Thyroid gland (tissue), 4 donors: ENCODE measurements at regions not wholly inside any gene's neighbourhood (a gene's known extent, or its start where the extent isn't known, plus 50 kb on each side); places are given as distances from the start of the nearest gene placed in this dataset.

Experiments
- DNase-seq, 2 donors: peaks; one replicate each; pipeline ENCODE4 v3.0.0-alpha.2; 2019
- H3K27ac ChIP-seq, 3 donors: fragments of 200-600 bp; sonication (generic); 1 replicate in 2 of 3; 2 replicates in 1 of 3; pipeline ENCODE4 v1.5.1; 2016 to 2019; ENCODE audit warnings: mild to moderate bottlenecking in 1 of 3, moderate library complexity in 1 of 3
- H3K27me3 ChIP-seq: fragments of 200-600 bp; sonication (generic); one replicate; pipeline ENCODE4 v1.5.1; 2019
- H3K36me3 ChIP-seq, 2 donors: fragments of 200-600 bp; sonication (generic); one replicate each; pipeline ENCODE4 v1.5.1; 2016 to 2019
- H3K4me1 ChIP-seq, 2 donors: fragments of 200-600 bp; sonication (generic); one replicate each; pipeline ENCODE4 v1.5.1; 2017 to 2019
- H3K4me3 ChIP-seq, 3 donors: fragments of 200-600 bp; sonication (generic); replicated peaks in 1 of 3; 1 replicate in 2 of 3; 2 replicates in 1 of 3; pipeline ENCODE4 v1.5.1; 2016; ENCODE audit warnings: mild to moderate bottlenecking in 1 of 3
- H3K9me3 ChIP-seq: fragments of 200-600 bp; sonication (generic); one replicate; pipeline ENCODE4 v1.5.1; 2017
- POLR2A ChIP-seq, 2 donors: fragments of 450-650 bp; IDR thresholded peaks; one replicate each; pipeline ENCODE4 v1.6.1; 2017; ENCODE audit warnings: antibody characterized with exemption in 2 of 2, mild to moderate bottlenecking in 2 of 2, moderate library complexity in 1 of 2
- WGBS, 2 donors: methylation state at CpG; one replicate each; pipeline ENCODE4 v1.1.5; 2017; 5-methylcytosine and 5-hydroxymethylcytosine counted together
- intact Hi-C: fragments of 100-400 bp; cut with DNase I; formaldehyde crosslinking; loops from one replicate; pipeline ENCODE4 v1.15.1; 2023
- TF ChIP-seq, protein P1 (sequence below), 6 experiments: fragments of 200-600 bp in 3 of 6; fragments of 450-650 bp in 3 of 6; sonication (generic) in 3 of 6; IDR thresholded peaks; one replicate each; pipeline ENCODE4 v1.5.1; 2016 to 2019; ENCODE audit warnings: antibody characterized with exemption in 6 of 6, mild to moderate bottlenecking in 2 of 6, inconsistent platforms in 1 of 6, moderate library complexity in 1 of 6

DNA sequence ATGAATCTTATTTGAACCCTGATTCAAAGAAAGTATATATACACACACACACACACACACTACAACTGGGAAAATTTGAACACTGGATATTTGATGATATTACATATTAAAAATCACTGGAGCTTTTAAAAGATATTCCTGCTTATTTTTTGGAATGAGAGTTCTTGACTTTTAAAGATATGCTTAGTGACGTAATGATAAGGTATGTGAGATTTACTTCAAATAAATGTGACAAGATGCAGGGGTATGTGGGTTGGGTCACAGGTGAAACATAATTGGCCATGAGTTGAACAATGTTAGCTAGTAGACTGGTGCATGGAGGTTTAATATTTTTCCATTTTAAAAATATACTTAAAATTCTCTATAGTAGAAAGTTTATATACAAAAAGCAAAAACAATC, 258.6 kb downstream of the CBLN4 start:
- Histone ChIP-seq H3K27ac (no peak overlapping the region), H3K4me1 (no peaks in the 10 kb centered on the region), H3K36me3 (no peaks in the 10 kb centered on the region), H3K4me3 (no peak overlapping the region), H3K27me3 (no peaks in the 10 kb centered on the region), H3K9me3 (no peaks in the 10 kb centered on the region)
- TF ChIP-seq, protein P1, sequence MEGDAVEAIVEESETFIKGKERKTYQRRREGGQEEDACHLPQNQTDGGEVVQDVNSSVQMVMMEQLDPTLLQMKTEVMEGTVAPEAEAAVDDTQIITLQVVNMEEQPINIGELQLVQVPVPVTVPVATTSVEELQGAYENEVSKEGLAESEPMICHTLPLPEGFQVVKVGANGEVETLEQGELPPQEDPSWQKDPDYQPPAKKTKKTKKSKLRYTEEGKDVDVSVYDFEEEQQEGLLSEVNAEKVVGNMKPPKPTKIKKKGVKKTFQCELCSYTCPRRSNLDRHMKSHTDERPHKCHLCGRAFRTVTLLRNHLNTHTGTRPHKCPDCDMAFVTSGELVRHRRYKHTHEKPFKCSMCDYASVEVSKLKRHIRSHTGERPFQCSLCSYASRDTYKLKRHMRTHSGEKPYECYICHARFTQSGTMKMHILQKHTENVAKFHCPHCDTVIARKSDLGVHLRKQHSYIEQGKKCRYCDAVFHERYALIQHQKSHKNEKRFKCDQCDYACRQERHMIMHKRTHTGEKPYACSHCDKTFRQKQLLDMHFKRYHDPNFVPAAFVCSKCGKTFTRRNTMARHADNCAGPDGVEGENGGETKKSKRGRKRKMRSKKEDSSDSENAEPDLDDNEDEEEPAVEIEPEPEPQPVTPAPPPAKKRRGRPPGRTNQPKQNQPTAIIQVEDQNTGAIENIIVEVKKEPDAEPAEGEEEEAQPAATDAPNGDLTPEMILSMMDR (IDR thresholded peaks at IDR 0.05): no peak
- no peak for TF ChIP-seq POLR2A (IDR thresholded peaks at IDR 0.05)
- no peak for DNase-seq
- 93 to 100% methylated on average over 1 of the region's 1 CpG for WGBS, 2 donors
- intact Hi-C loops: no loop called here

DNA sequence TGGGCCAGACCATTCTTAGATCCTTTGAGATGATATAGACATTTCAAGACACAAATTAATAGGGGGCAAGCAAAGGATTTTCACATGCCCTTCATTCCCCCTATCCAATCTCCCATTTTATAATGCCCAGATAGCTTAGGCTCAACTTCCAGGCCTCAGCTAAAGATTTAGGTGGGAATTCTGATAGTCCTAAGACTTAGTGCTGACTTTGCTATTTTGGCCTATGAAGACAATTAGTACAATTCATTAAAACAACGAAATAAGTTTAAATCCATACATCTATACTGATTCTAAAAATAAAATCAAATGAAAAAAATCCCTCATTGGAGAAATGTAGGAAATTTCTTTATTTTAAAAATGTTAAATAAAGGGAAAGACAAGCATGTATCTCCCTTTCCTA, 259.5 kb downstream of the CBLN4 start:
- H3K9me3 ChIP-seq: no peaks in the 10 kb centered on the region
- H3K27ac ChIP-seq: no peak overlapping the region
- 76 to 78% methylated on average over 1 of the region's 1 CpG for WGBS, 2 donors
- H3K36me3 ChIP-seq: no peaks in the 10 kb centered on the region
- no peak for DNase-seq
- H3K4me1 ChIP-seq: no peaks in the 10 kb centered on the region
- no peaks in the 10 kb centered on the region for H3K27me3 ChIP-seq
- intact Hi-C loops: no loop called here
- TF ChIP-seq, protein P1 (IDR thresholded peaks at IDR 0.05): no peak
- TF ChIP-seq POLR2A (IDR thresholded peaks at IDR 0.05): no peak
- no peak overlapping the region for H3K4me3 ChIP-seq

DNA sequence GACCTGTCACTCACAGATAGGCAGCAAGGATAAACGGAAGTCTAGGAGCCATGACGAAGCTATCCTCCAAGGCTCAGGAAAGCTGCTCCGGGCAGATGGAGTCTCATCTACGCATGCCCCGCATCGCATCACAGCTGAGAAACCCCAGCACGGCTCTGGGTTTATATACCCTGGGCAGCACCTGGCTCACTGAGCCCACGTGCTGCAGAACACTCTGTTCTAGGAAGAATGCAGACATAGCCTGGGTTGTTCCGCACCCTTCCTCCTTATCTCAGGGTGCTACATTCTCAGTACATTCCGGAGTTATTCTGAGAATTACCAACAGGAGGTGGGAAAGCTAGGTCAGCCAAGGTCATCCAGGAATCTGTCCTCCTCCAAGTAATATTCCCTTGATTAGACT, 260.4 kb downstream of the CBLN4 start:
- Histone ChIP-seq H3K4me3 (no peak overlapping the region), H3K4me1 (no peaks in the 10 kb centered on the region), H3K27ac (no peak overlapping the region), H3K27me3 (no peaks in the 10 kb centered on the region), H3K9me3 (no peaks in the 10 kb centered on the region), H3K36me3 (no peaks in the 10 kb centered on the region)
- TF ChIP-seq, protein P1 (IDR thresholded peaks at IDR 0.05): no peak
- TF ChIP-seq POLR2A (IDR thresholded peaks at IDR 0.05): no peak
- no peak for DNase-seq
- WGBS, 2 donors: 95 to 96% methylated on average over 6 to 10 of the region's 10 CpGs
- intact Hi-C loops: no loop called here

DNA sequence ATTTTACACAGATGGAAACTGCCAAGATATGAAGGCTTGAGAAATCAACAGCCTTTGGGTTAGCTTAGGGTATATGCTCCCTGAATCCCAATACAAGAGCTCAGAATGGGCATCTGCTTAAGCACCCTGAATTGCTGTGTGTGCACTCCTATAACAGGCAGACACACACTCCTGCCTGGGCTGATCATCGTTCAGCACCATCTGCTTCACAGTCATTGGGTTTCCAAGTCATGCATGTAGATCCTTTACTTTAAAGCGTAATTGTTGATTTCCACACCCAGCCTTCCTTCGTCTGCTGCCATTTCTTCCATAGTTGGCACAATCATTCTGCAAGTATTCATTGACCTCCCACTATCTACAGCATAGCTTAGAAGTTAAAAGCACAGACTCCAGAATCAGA, 263.5 kb downstream of the CBLN4 start:
- WGBS, 2 donors: 78 to 86% methylated on average over 3 of the region's 3 CpGs
- H3K4me3 ChIP-seq: no peak overlapping the region
- no peaks in the 10 kb centered on the region for H3K4me1 ChIP-seq
- intact Hi-C loops: no loop called here
- no peaks in the 10 kb centered on the region for H3K36me3 ChIP-seq
- DNase-seq: no peak
- peaks cover 4% of the 10 kb centered on the region for H3K9me3 ChIP-seq
- H3K27ac ChIP-seq: no peak overlapping the region
- H3K27me3 ChIP-seq: no peaks in the 10 kb centered on the region
- TF ChIP-seq, protein P1 (IDR thresholded peaks at IDR 0.05): no peak
- TF ChIP-seq POLR2A (IDR thresholded peaks at IDR 0.05): no peak

DNA sequence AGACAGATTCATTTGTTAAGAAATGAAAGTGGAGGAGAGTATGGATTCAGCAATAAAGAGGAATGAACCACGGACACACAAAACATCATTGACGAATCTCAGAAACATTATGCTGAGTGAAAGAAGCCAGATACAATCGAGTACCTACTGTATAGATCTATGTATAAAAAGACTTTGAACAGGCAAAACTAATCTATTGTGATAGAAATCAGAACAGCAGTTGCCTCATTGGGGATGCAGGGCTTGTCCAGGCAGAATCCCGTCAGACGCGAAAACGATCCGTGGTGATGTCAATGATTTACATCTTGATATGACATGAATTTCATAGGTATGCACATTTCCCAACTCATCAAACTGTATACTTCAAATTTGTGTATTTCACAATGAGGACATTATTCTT, 265.2 kb downstream of the CBLN4 start:
- Histone ChIP-seq H3K27ac (no peak overlapping the region), H3K4me3 (no peak overlapping the region), H3K27me3 (no peaks in the 10 kb centered on the region), H3K4me1 (no peaks in the 10 kb centered on the region), H3K36me3 (no peaks in the 10 kb centered on the region), H3K9me3 (peaks cover 4% of the 10 kb centered on the region)
- DNase-seq: no peak
- WGBS, 2 donors: 90 to 92% methylated on average over 8 of the region's 8 CpGs
- intact Hi-C loops: no loop called here
- TF ChIP-seq POLR2A (IDR thresholded peaks at IDR 0.05): no peak
- TF ChIP-seq, protein P1 (IDR thresholded peaks at IDR 0.05): no peak
